Panc1 (cell line): ENCODE measurements at regions not wholly inside any gene's neighbourhood (a gene's known extent, or its start where the extent isn't known, plus 50 kb on each side); places are given as distances from the start of the nearest gene placed in this dataset.

ENCODE experiments used
- ATAC-seq: fragments of 200-7000 bp; cut with Tn5 transposase; 2 replicates; pipeline ENCODE4 v1.9.1; 2020; ENCODE audit warnings: mild to moderate bottlenecking, moderate library complexity
- BruUV-seq: library from RNA; stranded (reverse); fragments of 400-500 nt; replicated peaks from 2 replicates; lab custom pipeline; 2021; lab: Mats Ljungman, UMichigan
- CTCF ChIA-PET: fragments of 300-600 bp; sonication (Branson Sonifier 250); formaldehyde crosslinking; loops from one replicate; lab custom pipeline; 2022; ENCODE audit warnings: antibody characterized with exemption; lab: Charles Lee
- POLR2A ChIA-PET: fragments of 300-600 bp; sonication (Branson Sonifier 250); formaldehyde crosslinking; loops from one replicate; lab custom pipeline; 2022; ENCODE audit warnings: antibody characterized with exemption; lab: Charles Lee
- DNase-seq: peaks from one replicate; pipeline ENCODE4 v3.0.0-alpha.2; 2010; ENCODE audit warnings: low read depth, low spot score
- H3K27ac ChIP-seq: 2 replicates; pipeline ENCODE4 v1.5.1; 2011; ENCODE audit warnings: mild to moderate bottlenecking, low read length, inconsistent platforms
- H3K27me3 ChIP-seq: fragments of 200-500 bp; sonication (Bioruptor generic); 2 replicates; pipeline ENCODE4 v1.6.0; 2014; ENCODE audit warnings: low read length, inconsistent platforms; ENCODE audit not compliant: control insufficient read depth, insufficient read depth
- H3K36me3 ChIP-seq: fragments of 200-500 bp; sonication (Bioruptor generic); 2 replicates; pipeline ENCODE4 v1.5.1; 2014; ENCODE audit warnings: inconsistent platforms, mild to moderate bottlenecking, low read length, moderate library complexity; ENCODE audit not compliant: control insufficient read depth, insufficient read depth
- H3K4me1 ChIP-seq: 2 replicates; pipeline ENCODE4 v1.5.1; 2011; ENCODE audit warnings: inconsistent platforms, mild to moderate bottlenecking, low read length, moderate library complexity; ENCODE audit not compliant: control insufficient read depth, insufficient read depth
- H3K4me3 ChIP-seq, 2 experiments: 2 replicates each; pipeline ENCODE4 v1.5.1; 2011 to 2012; ENCODE audit warnings: low read depth in 2 of 2, low read length in 2 of 2, mild to moderate bottlenecking in 2 of 2, inconsistent platforms in 1 of 2, moderate library complexity in 1 of 2
- H3K9me3 ChIP-seq: fragments of 200-500 bp; sonication (Bioruptor generic); 2 replicates; pipeline ENCODE4 v1.5.1; 2014; ENCODE audit warnings: low read depth, mild to moderate bottlenecking, inconsistent platforms, low read length, moderate library complexity; ENCODE audit not compliant: control insufficient read depth, insufficient read depth
- POLR2AphosphoS5 ChIP-seq: IDR thresholded peaks from 2 replicates; pipeline ENCODE4 v1.6.1; 2012; ENCODE audit warnings: mild to moderate bottlenecking, low read depth, low read length, moderate library complexity
- SIN3A ChIP-seq: IDR thresholded peaks from 2 replicates; pipeline ENCODE4 v1.6.1; 2012; ENCODE audit warnings: low read depth, mild to moderate bottlenecking, low read length, moderate library complexity, borderline replicate concordance; ENCODE audit not compliant: insufficient read depth
- TCF7L2 ChIP-seq: IDR thresholded peaks from 2 replicates; pipeline ENCODE4 v1.6.1; 2011; ENCODE audit warnings: mild to moderate bottlenecking, low read depth, low read length, inconsistent platforms
- in situ Hi-C: cut with HindIII; loops from 2 replicates; pipeline ENCODE4 v1.10.0; 2016; ENCODE audit warnings: low sequenced_read_pairs, low pct_unique_long_range_greater_than_20kb
- intact Hi-C: fragments of 100-400 bp; cut with micrococcal nuclease; formaldehyde crosslinking; loops from one replicate; pipeline ENCODE4 v1.10.0; 2022; ENCODE audit not compliant: unreplicated experiment
- TF ChIP-seq, protein P1 (sequence below), 2 experiments: IDR thresholded peaks; 2 replicates each; pipeline ENCODE4 v1.6.1; 2011 to 2012; ENCODE audit warnings: low read depth in 2 of 2, control low read depth in 1 of 2, low read length in 1 of 2, mild to moderate bottlenecking in 1 of 2, moderate library complexity in 1 of 2; ENCODE audit not compliant: insufficient read depth in 1 of 2
- TF ChIP-seq, protein P2 (sequence below): fragments of 450-650 bp; IDR thresholded peaks from 2 replicates; pipeline ENCODE4 v1.5.1; 2017; ENCODE audit warnings: mild to moderate bottlenecking

DNA sequence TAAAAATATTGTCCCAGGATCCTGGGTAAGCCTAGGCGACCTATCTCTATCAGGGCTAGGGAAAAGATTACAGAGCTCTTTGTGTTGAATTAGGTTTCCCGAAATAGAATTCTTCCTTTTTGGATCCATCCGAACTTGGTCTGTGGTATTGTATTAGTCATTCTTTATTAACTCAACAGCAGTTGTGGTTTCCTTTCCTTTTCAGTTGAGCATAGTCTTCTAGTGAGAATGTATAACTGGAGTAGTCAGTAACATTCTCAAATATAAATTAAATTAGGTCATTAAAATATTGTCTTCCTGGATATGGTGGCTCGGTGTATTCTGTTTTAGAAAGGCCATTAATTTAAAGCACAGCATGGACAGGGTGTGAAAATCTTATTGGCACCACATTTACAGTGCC is 520.4 kb downstream of the NLGN4X start:
- in situ Hi-C loops (no loop called here), intact Hi-C loops (no loop called here)
- Histone ChIP-seq H3K9me3 (no peaks in the 10 kb centered on the region), H3K27me3 (no peaks in the 10 kb centered on the region), H3K27ac (no peak overlapping the region), H3K4me1 (no peaks in the 10 kb centered on the region), H3K4me3 (no peak overlapping the region), H3K36me3 (no peaks in the 10 kb centered on the region)
- CTCF ChIA-PET, result no interaction called here
- POLR2A ChIA-PET, result no interaction called here
- TF ChIP-seq, protein P1, sequence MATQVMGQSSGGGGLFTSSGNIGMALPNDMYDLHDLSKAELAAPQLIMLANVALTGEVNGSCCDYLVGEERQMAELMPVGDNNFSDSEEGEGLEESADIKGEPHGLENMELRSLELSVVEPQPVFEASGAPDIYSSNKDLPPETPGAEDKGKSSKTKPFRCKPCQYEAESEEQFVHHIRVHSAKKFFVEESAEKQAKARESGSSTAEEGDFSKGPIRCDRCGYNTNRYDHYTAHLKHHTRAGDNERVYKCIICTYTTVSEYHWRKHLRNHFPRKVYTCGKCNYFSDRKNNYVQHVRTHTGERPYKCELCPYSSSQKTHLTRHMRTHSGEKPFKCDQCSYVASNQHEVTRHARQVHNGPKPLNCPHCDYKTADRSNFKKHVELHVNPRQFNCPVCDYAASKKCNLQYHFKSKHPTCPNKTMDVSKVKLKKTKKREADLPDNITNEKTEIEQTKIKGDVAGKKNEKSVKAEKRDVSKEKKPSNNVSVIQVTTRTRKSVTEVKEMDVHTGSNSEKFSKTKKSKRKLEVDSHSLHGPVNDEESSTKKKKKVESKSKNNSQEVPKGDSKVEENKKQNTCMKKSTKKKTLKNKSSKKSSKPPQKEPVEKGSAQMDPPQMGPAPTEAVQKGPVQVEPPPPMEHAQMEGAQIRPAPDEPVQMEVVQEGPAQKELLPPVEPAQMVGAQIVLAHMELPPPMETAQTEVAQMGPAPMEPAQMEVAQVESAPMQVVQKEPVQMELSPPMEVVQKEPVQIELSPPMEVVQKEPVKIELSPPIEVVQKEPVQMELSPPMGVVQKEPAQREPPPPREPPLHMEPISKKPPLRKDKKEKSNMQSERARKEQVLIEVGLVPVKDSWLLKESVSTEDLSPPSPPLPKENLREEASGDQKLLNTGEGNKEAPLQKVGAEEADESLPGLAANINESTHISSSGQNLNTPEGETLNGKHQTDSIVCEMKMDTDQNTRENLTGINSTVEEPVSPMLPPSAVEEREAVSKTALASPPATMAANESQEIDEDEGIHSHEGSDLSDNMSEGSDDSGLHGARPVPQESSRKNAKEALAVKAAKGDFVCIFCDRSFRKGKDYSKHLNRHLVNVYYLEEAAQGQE (IDR thresholded peaks at IDR 0.05; ENCODE audit: insufficient read depth in 1 of 2, low read depth in 2 of 2, low read length in 1 of 2), result no peak
- TF ChIP-seq SIN3A, result no peak
- TF ChIP-seq POLR2AphosphoS5, result no peak
- no peak for TF ChIP-seq TCF7L2
- TF ChIP-seq, protein P2, sequence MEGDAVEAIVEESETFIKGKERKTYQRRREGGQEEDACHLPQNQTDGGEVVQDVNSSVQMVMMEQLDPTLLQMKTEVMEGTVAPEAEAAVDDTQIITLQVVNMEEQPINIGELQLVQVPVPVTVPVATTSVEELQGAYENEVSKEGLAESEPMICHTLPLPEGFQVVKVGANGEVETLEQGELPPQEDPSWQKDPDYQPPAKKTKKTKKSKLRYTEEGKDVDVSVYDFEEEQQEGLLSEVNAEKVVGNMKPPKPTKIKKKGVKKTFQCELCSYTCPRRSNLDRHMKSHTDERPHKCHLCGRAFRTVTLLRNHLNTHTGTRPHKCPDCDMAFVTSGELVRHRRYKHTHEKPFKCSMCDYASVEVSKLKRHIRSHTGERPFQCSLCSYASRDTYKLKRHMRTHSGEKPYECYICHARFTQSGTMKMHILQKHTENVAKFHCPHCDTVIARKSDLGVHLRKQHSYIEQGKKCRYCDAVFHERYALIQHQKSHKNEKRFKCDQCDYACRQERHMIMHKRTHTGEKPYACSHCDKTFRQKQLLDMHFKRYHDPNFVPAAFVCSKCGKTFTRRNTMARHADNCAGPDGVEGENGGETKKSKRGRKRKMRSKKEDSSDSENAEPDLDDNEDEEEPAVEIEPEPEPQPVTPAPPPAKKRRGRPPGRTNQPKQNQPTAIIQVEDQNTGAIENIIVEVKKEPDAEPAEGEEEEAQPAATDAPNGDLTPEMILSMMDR, result no peak
- DNase-seq (no peak), ATAC-seq (no peak)
- BruUV-seq, result no TSS peak

DNA sequence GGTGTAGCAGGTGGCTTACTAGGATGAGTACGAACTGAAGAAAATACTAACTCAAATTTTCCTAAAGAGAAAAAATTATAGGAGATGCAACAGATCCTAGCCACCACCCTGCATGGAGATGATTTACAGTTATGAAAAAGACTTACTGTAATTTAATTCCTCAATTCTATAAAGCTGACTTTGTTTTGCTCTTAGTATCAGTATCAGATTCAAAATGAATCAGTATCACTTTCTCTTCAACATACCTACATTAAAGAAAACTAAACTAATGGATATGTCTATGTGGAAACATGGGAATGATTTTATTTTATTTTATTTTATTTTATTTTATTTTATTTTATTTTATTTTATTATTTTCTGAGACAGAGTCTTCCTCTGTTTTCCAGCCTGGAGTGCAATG is 525.8 kb downstream of the NLGN4X start:
- no peaks in the 10 kb centered on the region for H3K36me3 ChIP-seq
- TF ChIP-seq TCF7L2, result no peak
- TF ChIP-seq POLR2AphosphoS5, result no peak
- TF ChIP-seq, protein P2, result no peak
- no peak for TF ChIP-seq SIN3A
- TF ChIP-seq, protein P1 (IDR thresholded peaks at IDR 0.05; ENCODE audit: insufficient read depth in 1 of 2, low read depth in 2 of 2, low read length in 1 of 2), result no peak
- no peaks in the 10 kb centered on the region for H3K4me1 ChIP-seq
- no peaks in the 10 kb centered on the region for H3K27me3 ChIP-seq
- DNase-seq, result no peak
- BruUV-seq, result no TSS peak
- no peak overlapping the region for H3K27ac ChIP-seq
- ChIA-PET POLR2A (no interaction called here), CTCF (no interaction called here)
- H3K9me3 ChIP-seq, result no peaks in the 10 kb centered on the region
- in situ Hi-C loops, result no loop called here
- ATAC-seq, result no peak
- intact Hi-C loops, result no loop called here
- H3K4me3 ChIP-seq, result no peak overlapping the region
